22Rv1 (cell line): ENCODE measurements at regions not wholly inside any gene's neighbourhood (a gene's known extent, or its start where the extent isn't known, plus 50 kb on each side); places are given as distances from the start of the nearest gene placed in this dataset.

Experiments
- ZFX ChIP-seq: fragments of 450-650 bp; IDR thresholded peaks from 2 replicates; pipeline ENCODE4 v1.6.1; 2017; ENCODE audit warnings: antibody characterized with exemption, borderline replicate concordance
- TF ChIP-seq, protein P1 (sequence below): fragments of 450-650 bp; IDR thresholded peaks from 2 replicates; pipeline ENCODE4 v1.5.1; 2017; ENCODE audit warnings: mild to moderate bottlenecking

DNA sequence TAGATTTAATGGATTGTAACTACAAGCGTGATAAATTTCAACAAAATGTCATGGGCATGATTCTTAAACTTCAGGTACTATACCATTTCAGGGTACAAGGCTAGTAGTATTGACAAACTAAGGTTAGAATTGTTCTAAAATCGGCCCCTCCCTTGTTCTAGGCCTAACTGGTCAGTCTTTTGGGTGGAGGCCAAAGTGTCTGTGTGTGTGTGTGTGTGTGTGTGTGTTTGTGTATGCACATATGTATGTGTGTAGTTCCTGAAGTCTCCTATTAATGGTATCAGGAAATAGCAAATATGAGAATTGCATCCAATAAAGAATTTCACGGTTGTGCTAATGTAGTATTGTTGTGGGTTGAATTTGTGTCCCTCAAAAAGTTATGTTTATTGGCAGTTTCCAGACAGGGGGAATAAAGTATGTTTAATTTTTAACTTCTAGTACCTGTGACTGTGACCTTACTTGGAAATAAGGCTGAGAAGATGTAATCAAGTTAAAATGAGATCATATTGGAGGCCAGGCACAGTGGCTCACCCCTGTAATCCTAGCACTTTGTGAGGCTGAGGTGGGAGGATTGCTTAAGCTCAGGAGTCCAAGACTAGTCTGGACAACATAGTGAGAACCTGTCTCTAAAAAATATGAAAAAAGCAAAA lies 119.2 kb downstream of the KLF5 start:
- TF ChIP-seq, protein P1, sequence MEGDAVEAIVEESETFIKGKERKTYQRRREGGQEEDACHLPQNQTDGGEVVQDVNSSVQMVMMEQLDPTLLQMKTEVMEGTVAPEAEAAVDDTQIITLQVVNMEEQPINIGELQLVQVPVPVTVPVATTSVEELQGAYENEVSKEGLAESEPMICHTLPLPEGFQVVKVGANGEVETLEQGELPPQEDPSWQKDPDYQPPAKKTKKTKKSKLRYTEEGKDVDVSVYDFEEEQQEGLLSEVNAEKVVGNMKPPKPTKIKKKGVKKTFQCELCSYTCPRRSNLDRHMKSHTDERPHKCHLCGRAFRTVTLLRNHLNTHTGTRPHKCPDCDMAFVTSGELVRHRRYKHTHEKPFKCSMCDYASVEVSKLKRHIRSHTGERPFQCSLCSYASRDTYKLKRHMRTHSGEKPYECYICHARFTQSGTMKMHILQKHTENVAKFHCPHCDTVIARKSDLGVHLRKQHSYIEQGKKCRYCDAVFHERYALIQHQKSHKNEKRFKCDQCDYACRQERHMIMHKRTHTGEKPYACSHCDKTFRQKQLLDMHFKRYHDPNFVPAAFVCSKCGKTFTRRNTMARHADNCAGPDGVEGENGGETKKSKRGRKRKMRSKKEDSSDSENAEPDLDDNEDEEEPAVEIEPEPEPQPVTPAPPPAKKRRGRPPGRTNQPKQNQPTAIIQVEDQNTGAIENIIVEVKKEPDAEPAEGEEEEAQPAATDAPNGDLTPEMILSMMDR = no peak
- TF ChIP-seq ZFX = no peak
